HG03460 (cell line): ENCODE measurements at regions not wholly inside any gene's neighbourhood (a gene's known extent, or its start where the extent isn't known, plus 50 kb on each side); places are given as distances from the start of the nearest gene placed in this dataset.
"Not testable (repeated sequence)": the region's sequence is repeated elsewhere in the genome, so short reads cannot be mapped to it uniquely, and the experiment has no call there.

Experiments
- ATAC-seq: cut with Tn5 transposase; IDR thresholded peaks from one replicate; pipeline ENCODE4 v1.9.1; 2021; ENCODE audit not compliant: unreplicated experiment

- ATAC-seq: not testable (repeated sequence)
Measured at GRCh38 chr15:20104551-20104950, 437.0 kb downstream of the GOLGA6L6 start.

GRCh38 chr15:20102862-20103261 is 438.7 kb downstream of the GOLGA6L6 start:
- ATAC-seq: not testable (repeated sequence)

- ATAC-seq: not testable (repeated sequence)
Measured at GRCh38 chr15:20102209-20102608, 439.4 kb downstream of the GOLGA6L6 start.

GRCh38 chr15:20101281-20101680 is 440.3 kb downstream of the GOLGA6L6 start:
- not testable (repeated sequence) for ATAC-seq

- not testable (repeated sequence) for ATAC-seq
Measured at GRCh38 chr15:20100604-20101270, 440.9 kb downstream of the GOLGA6L6 start.

- ATAC-seq: not testable (repeated sequence)
Measured at GRCh38 chr15:20095699-20096303, 445.8 kb downstream of the GOLGA6L6 start.

- not testable (repeated sequence) for ATAC-seq
Measured at GRCh38 chr15:20089541-20089940, 452.1 kb downstream of the GOLGA6L6 start.

GRCh38 chr15:20084026-20084425 is 457.6 kb downstream of the GOLGA6L6 start:
- ATAC-seq: not testable (repeated sequence)

- not testable (repeated sequence) for ATAC-seq
Measured at GRCh38 chr15:20074082-20074481, 467.5 kb downstream of the GOLGA6L6 start.

- not testable (repeated sequence) for ATAC-seq
Measured at GRCh38 chr15:20069043-20069442, 472.6 kb downstream of the GOLGA6L6 start.

- ATAC-seq: not testable (repeated sequence)
Measured at GRCh38 chr15:20066173-20066572, 475.4 kb downstream of the GOLGA6L6 start.

- not testable (repeated sequence) for ATAC-seq
Measured at GRCh38 chr15:20065508-20065907, 476.1 kb downstream of the GOLGA6L6 start.

- not testable (repeated sequence) for ATAC-seq
Measured at GRCh38 chr15:20063167-20063566, 478.4 kb downstream of the GOLGA6L6 start.

- not testable (repeated sequence) for ATAC-seq
Measured at GRCh38 chr15:20060838-20061237, 480.8 kb downstream of the GOLGA6L6 start.

GRCh38 chr15:20056871-20057270 is 484.7 kb downstream of the GOLGA6L6 start:
- not testable (repeated sequence) for ATAC-seq

GRCh38 chr15:20055921-20056320 is 485.7 kb downstream of the GOLGA6L6 start:
- ATAC-seq: not testable (repeated sequence)

- not testable (repeated sequence) for ATAC-seq
Measured at GRCh38 chr15:20048189-20048588, 493.4 kb downstream of the GOLGA6L6 start.

GRCh38 chr15:20045165-20045564 is 496.4 kb downstream of the GOLGA6L6 start:
- not testable (repeated sequence) for ATAC-seq

GRCh38 chr15:20040691-20041090 is 500.9 kb downstream of the GOLGA6L6 start:
- ATAC-seq: not testable (repeated sequence)

GRCh38 chr15:20025040-20025439 is 516.6 kb downstream of the GOLGA6L6 start:
- not testable (repeated sequence) for ATAC-seq

- ATAC-seq: not testable (repeated sequence)
Measured at GRCh38 chr15:20022349-20022748, 519.3 kb downstream of the GOLGA6L6 start.

GRCh38 chr15:20021351-20021750 is 520.2 kb downstream of the GOLGA6L6 start:
- ATAC-seq: not testable (repeated sequence)
